Spleen (tissue), 7 donors: ENCODE measurements at regions not wholly inside any gene's neighbourhood (a gene's known extent, or its start where the extent isn't known, plus 50 kb on each side); places are given as distances from the start of the nearest gene placed in this dataset.

Experiments
- CTCF ChIP-seq, 11 experiments: fragments of 200-600 bp in 7 of 11; fragments of 450-650 bp in 4 of 11; sonication (generic) in 4 of 11; IDR thresholded peaks in 8 of 11; conservative IDR thresholded peaks in 3 of 11; 1 replicate in 7 of 11; 2 replicates in 4 of 11; pipeline versions ENCODE4 v1.4.0 to v1.8.0; 2016 to 2021; ENCODE audit warnings: antibody characterized with exemption in 11 of 11, inconsistent platforms in 4 of 11, mild to moderate bottlenecking in 1 of 11
- POLR2A ChIP-seq, 3 donors: fragments of 450-650 bp; IDR thresholded peaks; one replicate each; pipeline ENCODE4 v1.5.1; 2017; ENCODE audit warnings: antibody characterized with exemption in 3 of 3, mild to moderate bottlenecking in 1 of 3
- donor health status: DM: no; HTN: no; CAD: no; lungs with moderate emphysema.
- donor health status: DM: no; HTN: no; CAD: no.
- donor health status: DM: no; HTN: no; CAD: no.

GRCh38 chr2:128395196-128395595 lies 76.5 kb upstream of the HS6ST1 start:
- TF ChIP-seq CTCF (IDR thresholded peaks at IDR 0.05 in 8 of 11, conservative IDR thresholded peaks at IDR 0.05 in 3 of 11) (no peak), POLR2A (IDR thresholded peaks at IDR 0.05) (no peak)
